HEK293 (cell line): ENCODE measurements at regions not wholly inside any gene's neighbourhood (a gene's known extent, or its start where the extent isn't known, plus 50 kb on each side); places are given as distances from the start of the nearest gene placed in this dataset.

Experiments
- CTCF ChIA-PET: fragments of 350-600 bp; formaldehyde crosslinking; extraction: SDS; loops from one replicate; lab custom pipeline; 2021; ENCODE audit warnings: antibody characterized with exemption; lab: Yijun Ruan, JAX
- POLR2A ChIA-PET: fragments of 300-600 bp; formaldehyde crosslinking; extraction: SDS; loops from one replicate; lab custom pipeline; 2020; ENCODE audit warnings: antibody characterized with exemption, inconsistent platforms; lab: Yijun Ruan, JAX
- H3K27ac ChIP-seq: fragments of 200-500 bp; sonication (Bioruptor generic); 2 replicates; pipeline ENCODE4 v1.5.1; 2014; ENCODE audit warnings: low read depth, low read length, control low read depth, inconsistent platforms; ENCODE audit errors: extremely low read depth
- H3K36me3 ChIP-seq, 2 experiments: fragments of 200-500 bp in 1 of 2; sonication (Bioruptor generic) in 1 of 2; 1 replicate in 1 of 2; 2 replicates in 1 of 2; pipeline ENCODE4 v1.5.1; 2014 to 2017; ENCODE audit warnings: inconsistent platforms in 2 of 2, low read length in 2 of 2; ENCODE audit not compliant: control insufficient read depth in 2 of 2, insufficient read depth in 1 of 2
- H3K4me1 ChIP-seq: fragments of 200-500 bp; sonication (Bioruptor generic); 2 replicates; pipeline ENCODE4 v1.5.1; 2014; ENCODE audit warnings: mild to moderate bottlenecking, low read length, inconsistent platforms; ENCODE audit not compliant: control insufficient read depth, insufficient read depth
- H3K4me3 ChIP-seq: 2 replicates; pipeline ENCODE4 v1.5.1; 2011; ENCODE audit warnings: low read depth, mild to moderate bottlenecking, control low read depth, low read length, moderate library complexity
- H3K9me3 ChIP-seq: fragments of 200-500 bp; sonication (Bioruptor generic); 2 replicates; pipeline ENCODE4 v1.5.1; 2014; ENCODE audit warnings: low read depth, low read length, inconsistent platforms; ENCODE audit not compliant: control insufficient read depth, insufficient read depth
- FEZF1 ChIP-seq: fragments of 450-650 bp; formaldehyde crosslinking; IDR thresholded peaks from 2 replicates; pipeline ENCODE4 v1.5.1; 2016; ENCODE audit warnings: missing biosample characterization, missing genetic modification characterization
- GLIS1 ChIP-seq: fragments of 450-650 bp; formaldehyde crosslinking; IDR thresholded peaks from 2 replicates; pipeline ENCODE4 v1.5.1; 2016; ENCODE audit warnings: missing biosample characterization, missing genetic modification characterization
- IKZF3 ChIP-seq: fragments of 450-650 bp; IDR thresholded peaks from 2 replicates; pipeline ENCODE4 v1.5.0; 2018; ENCODE audit warnings: missing biosample characterization, mild to moderate bottlenecking, missing genetic modification characterization, moderate library complexity
- MZF1 ChIP-seq: fragments of 450-650 bp; formaldehyde crosslinking; IDR thresholded peaks from 2 replicates; pipeline ENCODE4 v1.5.1; 2017; ENCODE audit warnings: missing biosample characterization, missing genetic modification characterization, borderline replicate concordance
- OVOL3 ChIP-seq: fragments of 450-650 bp; formaldehyde crosslinking; IDR thresholded peaks from 2 replicates; pipeline ENCODE4 v1.5.1; 2016; ENCODE audit warnings: missing biosample characterization, missing genetic modification characterization
- REPIN1 ChIP-seq: fragments of 450-650 bp; formaldehyde crosslinking; IDR thresholded peaks from 2 replicates; pipeline ENCODE4 v1.5.1; 2017; ENCODE audit warnings: missing biosample characterization, missing genetic modification characterization, low read depth
- ZBTB20 ChIP-seq: fragments of 450-650 bp; formaldehyde crosslinking; IDR thresholded peaks from 2 replicates; pipeline ENCODE4 v1.5.1; 2016; ENCODE audit warnings: missing biosample characterization, missing genetic modification characterization
- ZBTB21 ChIP-seq: fragments of 450-650 bp; formaldehyde crosslinking; IDR thresholded peaks from 2 replicates; pipeline ENCODE4 v1.5.1; 2017; ENCODE audit warnings: missing biosample characterization, missing genetic modification characterization
- ZBTB7A ChIP-seq: fragments of 450-650 bp; formaldehyde crosslinking; IDR thresholded peaks from 2 replicates; pipeline ENCODE4 v1.5.1; 2016; ENCODE audit warnings: low read depth, missing biosample characterization, missing genetic modification characterization
- ZBTB8A ChIP-seq: fragments of 450-650 bp; formaldehyde crosslinking; IDR thresholded peaks from 2 replicates; pipeline ENCODE4 v1.5.1; 2016; ENCODE audit warnings: missing biosample characterization, missing genetic modification characterization
- ZFP41 ChIP-seq: fragments of 450-650 bp; formaldehyde crosslinking; IDR thresholded peaks from 2 replicates; pipeline ENCODE4 v1.5.1; 2016; ENCODE audit warnings: missing biosample characterization, missing genetic modification characterization, borderline replicate concordance
- ZNF16 ChIP-seq: fragments of 450-650 bp; formaldehyde crosslinking; IDR thresholded peaks from 2 replicates; pipeline ENCODE4 v1.5.1; 2016; ENCODE audit warnings: low read depth, missing biosample characterization, missing genetic modification characterization
- ZNF404 ChIP-seq: fragments of 450-650 bp; formaldehyde crosslinking; IDR thresholded peaks from 2 replicates; pipeline ENCODE4 v1.5.1; 2017; ENCODE audit warnings: missing biosample characterization, missing genetic modification characterization
- ZNF423 ChIP-seq: fragments of 450-650 bp; formaldehyde crosslinking; IDR thresholded peaks from 2 replicates; pipeline ENCODE4 v1.5.1; 2016; ENCODE audit warnings: missing biosample characterization, missing genetic modification characterization
- ZNF514 ChIP-seq: fragments of 450-650 bp; formaldehyde crosslinking; IDR thresholded peaks from 2 replicates; pipeline ENCODE4 v1.5.1; 2016; ENCODE audit warnings: missing biosample characterization, missing genetic modification characterization
- ZNF529 ChIP-seq: fragments of 450-650 bp; formaldehyde crosslinking; IDR thresholded peaks from 2 replicates; pipeline ENCODE4 v1.5.1; 2017; ENCODE audit warnings: missing genetic modification characterization, missing biosample characterization; ENCODE audit not compliant: insufficient replicate concordance
- ZNF623 ChIP-seq: fragments of 450-650 bp; formaldehyde crosslinking; IDR thresholded peaks from 2 replicates; pipeline ENCODE4 v1.5.1; 2016; ENCODE audit warnings: missing biosample characterization, missing genetic modification characterization
- ZNF624 ChIP-seq: fragments of 450-650 bp; formaldehyde crosslinking; IDR thresholded peaks from 2 replicates; pipeline ENCODE4 v1.5.1; 2017; ENCODE audit warnings: missing biosample characterization, missing genetic modification characterization
- ZNF629 ChIP-seq: fragments of 450-650 bp; formaldehyde crosslinking; IDR thresholded peaks from 2 replicates; pipeline ENCODE4 v1.5.1; 2017; ENCODE audit warnings: missing biosample characterization, missing genetic modification characterization
- ZNF701 ChIP-seq: fragments of 450-650 bp; formaldehyde crosslinking; IDR thresholded peaks from 2 replicates; pipeline ENCODE4 v1.5.1; 2016; ENCODE audit warnings: missing biosample characterization, missing genetic modification characterization
- TF ChIP-seq, protein P1 (sequence below): fragments of 450-650 bp; formaldehyde crosslinking; IDR thresholded peaks from 2 replicates; pipeline ENCODE4; 2016; ENCODE audit warnings: missing biosample characterization, missing genetic modification characterization
- TF ChIP-seq, protein P2 (sequence below): fragments of 450-650 bp; formaldehyde crosslinking; IDR thresholded peaks from 2 replicates; pipeline ENCODE4 v1.5.1; 2016; ENCODE audit warnings: missing biosample characterization, missing genetic modification characterization
- TF ChIP-seq, protein P3 (sequence below): fragments of 450-650 bp; formaldehyde crosslinking; IDR thresholded peaks from 2 replicates; pipeline ENCODE4 v1.5.1; 2016; ENCODE audit warnings: missing biosample characterization, missing genetic modification characterization
- TF ChIP-seq, protein P4 (sequence below): fragments of 450-650 bp; formaldehyde crosslinking; IDR thresholded peaks from 2 replicates; pipeline ENCODE4 v1.5.1; 2017; ENCODE audit warnings: missing biosample characterization, missing genetic modification characterization
- TF ChIP-seq, protein P5 (sequence below): fragments of 450-650 bp; formaldehyde crosslinking; IDR thresholded peaks from 2 replicates; pipeline ENCODE4 v1.5.1; 2016; ENCODE audit warnings: missing biosample characterization, missing genetic modification characterization
- TF ChIP-seq, protein P6 (sequence below): fragments of 450-650 bp; formaldehyde crosslinking; IDR thresholded peaks from 2 replicates; pipeline ENCODE4 v1.5.1; 2016; ENCODE audit warnings: missing biosample characterization, missing genetic modification characterization, borderline replicate concordance

DNA sequence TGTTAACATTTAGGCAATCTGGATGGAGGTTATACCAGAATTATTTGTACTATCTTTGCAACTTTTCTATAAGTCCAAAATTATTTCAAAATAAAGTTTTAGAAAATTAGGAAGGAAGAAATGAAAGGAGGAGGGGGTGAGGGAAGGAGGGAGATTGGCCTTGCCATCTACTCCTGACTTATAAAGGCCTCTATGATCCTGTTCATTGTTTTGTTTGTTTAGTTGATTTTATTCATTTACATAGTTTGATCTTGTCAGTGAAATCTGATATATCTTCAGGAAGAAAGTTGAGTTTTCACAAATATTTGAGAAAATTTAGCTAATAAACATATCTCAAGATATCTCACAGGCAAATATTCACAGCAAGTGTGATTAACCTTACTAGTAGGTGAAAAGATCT is 189.3 kb upstream of the NOCT start:
- Histone ChIP-seq H3K36me3 (no peaks in the 10 kb centered on the region), H3K27ac (no peak overlapping the region), H3K4me1 (no peaks in the 10 kb centered on the region), H3K9me3 (no peaks in the 10 kb centered on the region), H3K4me3 (no peak overlapping the region)
- ChIA-PET POLR2A (no interaction called here), CTCF (no interaction called here)
- TF ChIP-seq ZNF701 (tag by site-specific recombination): no peak
- TF ChIP-seq, protein P1, sequence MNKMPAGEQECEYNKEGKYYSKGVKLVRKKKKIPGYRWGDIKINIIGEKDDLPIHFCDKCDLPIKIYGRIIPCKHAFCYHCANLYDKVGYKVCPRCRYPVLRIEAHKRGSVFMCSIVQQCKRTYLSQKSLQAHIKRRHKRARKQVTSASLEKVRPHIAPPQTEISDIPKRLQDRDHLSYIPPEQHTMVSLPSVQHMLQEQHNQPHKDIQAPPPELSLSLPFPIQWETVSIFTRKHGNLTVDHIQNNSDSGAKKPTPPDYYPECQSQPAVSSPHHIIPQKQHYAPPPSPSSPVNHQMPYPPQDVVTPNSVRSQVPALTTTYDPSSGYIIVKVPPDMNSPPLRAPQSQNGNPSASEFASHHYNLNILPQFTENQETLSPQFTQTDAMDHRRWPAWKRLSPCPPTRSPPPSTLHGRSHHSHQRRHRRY (tag by site-specific recombination): no peak
- TF ChIP-seq ZNF624 (tag by site-specific recombination): no peak
- TF ChIP-seq ZBTB7A (tag by site-specific recombination): no peak
- TF ChIP-seq FEZF1 (tag by site-specific recombination): no peak
- TF ChIP-seq ZFP41 (tag by site-specific recombination): no peak
- no peak for TF ChIP-seq REPIN1 (tag by site-specific recombination)

DNA sequence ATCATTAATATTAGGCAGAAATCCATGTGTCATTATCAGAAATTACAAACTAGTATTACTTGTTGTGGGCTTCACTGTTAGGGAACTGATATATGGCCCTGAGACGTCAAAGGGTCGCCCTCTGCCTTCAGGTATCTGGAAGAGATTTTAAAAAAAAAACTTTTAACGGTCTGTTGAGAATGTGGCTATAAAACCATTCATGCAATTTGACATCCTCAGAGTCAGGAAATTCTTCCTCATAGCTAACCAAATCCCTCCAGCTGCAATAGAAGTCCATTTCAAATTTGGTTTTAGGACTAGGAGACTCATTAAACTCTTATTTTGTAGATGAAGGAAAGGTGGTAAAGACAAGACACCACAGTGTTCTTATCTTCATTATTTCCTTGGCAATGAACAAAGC is 194.2 kb upstream of the NOCT start:
- Histone ChIP-seq H3K27ac (no peak overlapping the region), H3K4me3 (no peak overlapping the region), H3K36me3 (no peaks in the 10 kb centered on the region), H3K9me3 (no peaks in the 10 kb centered on the region), H3K4me1 (no peaks in the 10 kb centered on the region; the same call in 1 of the 2 replicates)
- ChIA-PET POLR2A (no interaction called here), CTCF (no interaction called here)
- no peak for TF ChIP-seq MZF1 (tag by site-specific recombination)
- TF ChIP-seq, protein P2, sequence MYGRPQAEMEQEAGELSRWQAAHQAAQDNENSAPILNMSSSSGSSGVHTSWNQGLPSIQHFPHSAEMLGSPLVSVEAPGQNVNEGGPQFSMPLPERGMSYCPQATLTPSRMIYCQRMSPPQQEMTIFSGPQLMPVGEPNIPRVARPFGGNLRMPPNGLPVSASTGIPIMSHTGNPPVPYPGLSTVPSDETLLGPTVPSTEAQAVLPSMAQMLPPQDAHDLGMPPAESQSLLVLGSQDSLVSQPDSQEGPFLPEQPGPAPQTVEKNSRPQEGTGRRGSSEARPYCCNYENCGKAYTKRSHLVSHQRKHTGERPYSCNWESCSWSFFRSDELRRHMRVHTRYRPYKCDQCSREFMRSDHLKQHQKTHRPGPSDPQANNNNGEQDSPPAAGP (tag by site-specific recombination): no peak
- TF ChIP-seq ZNF623 (tag by site-specific recombination): no peak
- TF ChIP-seq, protein P3, sequence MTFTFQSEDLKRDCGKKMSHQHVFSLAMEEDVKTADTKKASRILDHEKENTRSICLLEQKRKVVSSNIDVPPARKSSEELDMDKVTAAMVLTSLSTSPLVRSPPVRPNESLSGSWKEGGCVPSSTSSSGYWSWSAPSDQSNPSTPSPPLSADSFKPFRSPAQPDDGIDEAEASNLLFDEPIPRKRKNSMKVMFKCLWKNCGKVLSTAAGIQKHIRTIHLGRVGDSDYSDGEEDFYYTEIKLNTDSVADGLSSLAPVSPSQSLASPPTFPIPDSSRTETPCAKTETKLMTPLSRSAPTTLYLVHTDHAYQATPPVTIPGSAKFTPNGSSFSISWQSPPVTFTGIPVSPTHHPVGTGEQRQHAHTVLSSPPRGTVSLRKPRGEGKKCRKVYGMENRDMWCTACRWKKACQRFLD (tag by site-specific recombination): no peak
- TF ChIP-seq, protein P4, sequence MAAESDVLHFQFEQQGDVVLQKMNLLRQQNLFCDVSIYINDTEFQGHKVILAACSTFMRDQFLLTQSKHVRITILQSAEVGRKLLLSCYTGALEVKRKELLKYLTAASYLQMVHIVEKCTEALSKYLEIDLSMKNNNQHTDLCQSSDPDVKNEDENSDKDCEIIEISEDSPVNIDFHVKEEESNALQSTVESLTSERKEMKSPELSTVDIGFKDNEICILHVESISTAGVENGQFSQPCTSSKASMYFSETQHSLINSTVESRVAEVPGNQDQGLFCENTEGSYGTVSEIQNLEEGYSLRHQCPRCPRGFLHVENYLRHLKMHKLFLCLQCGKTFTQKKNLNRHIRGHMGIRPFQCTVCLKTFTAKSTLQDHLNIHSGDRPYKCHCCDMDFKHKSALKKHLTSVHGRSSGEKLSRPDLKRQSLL: no peak
- no peak for TF ChIP-seq ZBTB21 (tag by site-specific recombination)
- no peak for TF ChIP-seq GLIS1 (tag by site-specific recombination)
- TF ChIP-seq ZNF514 (tag by site-specific recombination): no peak
- no peak for TF ChIP-seq REPIN1 (tag by site-specific recombination)
- no peak for TF ChIP-seq OVOL3 (tag by site-specific recombination)
- TF ChIP-seq IKZF3 (tag by site-specific recombination): no peak
- no peak for TF ChIP-seq ZNF404 (tag by site-specific recombination)

DNA sequence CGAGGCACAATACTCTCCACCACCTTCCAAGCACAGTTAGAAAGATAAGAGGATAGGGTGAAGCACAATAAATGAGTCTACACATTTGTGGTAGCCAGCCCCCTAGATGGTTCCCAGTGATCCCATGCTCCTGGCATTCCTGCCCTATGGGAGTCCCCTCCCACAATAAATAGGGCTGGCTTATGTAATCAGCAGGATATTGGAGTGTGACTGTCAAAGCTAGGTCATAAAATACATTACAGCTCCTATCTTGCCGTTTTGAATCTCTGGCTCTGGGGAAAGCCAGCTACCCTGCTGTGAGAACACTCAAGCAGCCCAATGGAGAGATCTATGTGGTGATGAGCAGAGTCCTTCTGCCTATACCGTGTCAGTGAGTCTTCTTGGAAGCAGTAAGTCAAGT is 198.7 kb upstream of the NOCT start:
- CTCF ChIA-PET: no interaction called here
- POLR2A ChIA-PET: no interaction called here
- Histone ChIP-seq H3K27ac (no peak overlapping the region), H3K36me3 (no peaks in the 10 kb centered on the region), H3K4me3 (no peak overlapping the region), H3K4me1 (peaks cover 2% of the 10 kb centered on the region; the same call in 1 of the 2 replicates), H3K9me3 (no peaks in the 10 kb centered on the region)
- no peak for TF ChIP-seq ZBTB20 (tag by site-specific recombination)
- no peak for TF ChIP-seq ZNF16 (tag by site-specific recombination)
- TF ChIP-seq ZNF529: no peak
- TF ChIP-seq, protein P5, sequence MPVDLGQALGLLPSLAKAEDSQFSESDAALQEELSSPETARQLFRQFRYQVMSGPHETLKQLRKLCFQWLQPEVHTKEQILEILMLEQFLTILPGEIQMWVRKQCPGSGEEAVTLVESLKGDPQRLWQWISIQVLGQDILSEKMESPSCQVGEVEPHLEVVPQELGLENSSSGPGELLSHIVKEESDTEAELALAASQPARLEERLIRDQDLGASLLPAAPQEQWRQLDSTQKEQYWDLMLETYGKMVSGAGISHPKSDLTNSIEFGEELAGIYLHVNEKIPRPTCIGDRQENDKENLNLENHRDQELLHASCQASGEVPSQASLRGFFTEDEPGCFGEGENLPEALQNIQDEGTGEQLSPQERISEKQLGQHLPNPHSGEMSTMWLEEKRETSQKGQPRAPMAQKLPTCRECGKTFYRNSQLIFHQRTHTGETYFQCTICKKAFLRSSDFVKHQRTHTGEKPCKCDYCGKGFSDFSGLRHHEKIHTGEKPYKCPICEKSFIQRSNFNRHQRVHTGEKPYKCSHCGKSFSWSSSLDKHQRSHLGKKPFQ (tag by site-specific recombination): peak; percentile 67
- TF ChIP-seq, protein P6, sequence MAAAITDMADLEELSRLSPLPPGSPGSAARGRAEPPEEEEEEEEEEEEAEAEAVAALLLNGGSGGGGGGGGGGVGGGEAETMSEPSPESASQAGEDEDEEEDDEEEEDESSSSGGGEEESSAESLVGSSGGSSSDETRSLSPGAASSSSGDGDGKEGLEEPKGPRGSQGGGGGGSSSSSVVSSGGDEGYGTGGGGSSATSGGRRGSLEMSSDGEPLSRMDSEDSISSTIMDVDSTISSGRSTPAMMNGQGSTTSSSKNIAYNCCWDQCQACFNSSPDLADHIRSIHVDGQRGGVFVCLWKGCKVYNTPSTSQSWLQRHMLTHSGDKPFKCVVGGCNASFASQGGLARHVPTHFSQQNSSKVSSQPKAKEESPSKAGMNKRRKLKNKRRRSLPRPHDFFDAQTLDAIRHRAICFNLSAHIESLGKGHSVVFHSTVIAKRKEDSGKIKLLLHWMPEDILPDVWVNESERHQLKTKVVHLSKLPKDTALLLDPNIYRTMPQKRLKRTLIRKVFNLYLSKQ (tag by site-specific recombination): no peak
- TF ChIP-seq ZBTB7A (tag by site-specific recombination): no peak
- peak; percentile 38; the same call in 1 of the 2 replicates for TF ChIP-seq ZBTB8A (tag by site-specific recombination)
- peak; percentile 68 for TF ChIP-seq ZNF629 (tag by site-specific recombination)
- TF ChIP-seq ZNF423 (tag by site-specific recombination): peak; percentile 60; the same call in 1 of the 2 replicates
